GM23338 (cell line): ENCODE measurements at regions not wholly inside any gene's neighbourhood (a gene's known extent, or its start where the extent isn't known, plus 50 kb on each side); places are given as distances from the start of the nearest gene placed in this dataset.
A peak's percentile ranks its signal among the peaks of the same experiment; 100 is the strongest.

Experiments used
- ATAC-seq: fragments of 200-7000 bp; cut with Tn5 transposase; 3 replicates; pipeline ENCODE4 v1.9.1; 2020
- DNase-seq: peaks from one replicate; pipeline ENCODE4 v3.0.0-alpha.2; 2015; ENCODE audit warnings: low spot score
- H2AFZ ChIP-seq: fragments of 200-600 bp; sonication (generic); 2 replicates; pipeline ENCODE4 v1.8.0; 2016; ENCODE audit warnings: antibody characterized with exemption, mild to moderate bottlenecking, moderate library complexity
- H3F3A ChIP-seq: fragments of 200-600 bp; sonication (generic); replicated peaks from 2 replicates; pipeline ENCODE4 v1.8.0; 2017; ENCODE audit warnings: antibody characterized with exemption, mixed run types, low read depth
- H3K27ac ChIP-seq: fragments of 200-600 bp; sonication (generic); 2 replicates; pipeline ENCODE4 v1.6.1; 2016; ENCODE audit warnings: low read depth
- H3K27me3 ChIP-seq: fragments of 200-600 bp; sonication (generic); 2 replicates; pipeline ENCODE4 v1.8.0; 2016; ENCODE audit warnings: mild to moderate bottlenecking, mixed run types, moderate library complexity; ENCODE audit not compliant: insufficient read depth
- H3K36me3 ChIP-seq: fragments of 200-600 bp; sonication (generic); 2 replicates; pipeline ENCODE4 v1.8.0; 2016; ENCODE audit warnings: mild to moderate bottlenecking; ENCODE audit not compliant: insufficient read depth
- H3K4me1 ChIP-seq: fragments of 200-600 bp; sonication (generic); 2 replicates; pipeline ENCODE4 v1.8.0; 2016; ENCODE audit warnings: mild to moderate bottlenecking, moderate library complexity; ENCODE audit not compliant: insufficient read depth
- H3K4me2 ChIP-seq: fragments of 200-600 bp; sonication (generic); 2 replicates; pipeline ENCODE4 v1.7.1; 2017; ENCODE audit warnings: mixed run types
- H3K4me3 ChIP-seq: fragments of 200-600 bp; sonication (generic); 2 replicates; pipeline ENCODE4 v1.6.1; 2016; ENCODE audit warnings: mixed run types
- H3K79me2 ChIP-seq: fragments of 200-600 bp; sonication (generic); replicated peaks from 2 replicates; pipeline ENCODE4 v1.8.0; 2017; ENCODE audit warnings: mild to moderate bottlenecking; ENCODE audit not compliant: insufficient read depth
- H3K9me2 ChIP-seq: fragments of 200-600 bp; sonication (generic); 2 replicates; pipeline ENCODE4 v1.8.0; 2017; ENCODE audit not compliant: insufficient read depth
- H4K20me1 ChIP-seq: fragments of 200-600 bp; sonication (generic); replicated peaks from 2 replicates; pipeline ENCODE4 v1.8.0; 2017; ENCODE audit warnings: mild to moderate bottlenecking; ENCODE audit not compliant: insufficient read depth
- H3K27ac Mint-ChIP-seq: 2 replicates; pipeline ENCODE4 v1.8.0; 2020; ENCODE audit warnings: inconsistent platforms, mild to moderate bottlenecking, moderate library complexity, mixed read lengths
- H3K27me3 Mint-ChIP-seq: 3 replicates; pipeline ENCODE4 v1.8.0; 2022; ENCODE audit warnings: low read depth, mild to moderate bottlenecking, moderate library complexity, mixed read lengths, inconsistent platforms; ENCODE audit not compliant: insufficient read depth, poor library complexity
- H3K36me3 Mint-ChIP-seq: 3 replicates; pipeline ENCODE4 v1.8.0; 2021; ENCODE audit warnings: low read depth, mild to moderate bottlenecking, inconsistent platforms, moderate library complexity, mixed read lengths
- H3K4me1 Mint-ChIP-seq: 3 replicates; pipeline ENCODE4 v1.8.0; 2020; ENCODE audit warnings: mild to moderate bottlenecking, inconsistent platforms, mixed read lengths
- H3K4me3 Mint-ChIP-seq: 3 replicates; pipeline ENCODE4 v1.8.0; 2021; ENCODE audit warnings: moderate library complexity, mild to moderate bottlenecking, inconsistent platforms, mixed read lengths
- H3K9me3 Mint-ChIP-seq: 3 replicates; pipeline ENCODE4 v1.8.0; 2020; ENCODE audit warnings: moderate library complexity, mild to moderate bottlenecking, inconsistent platforms, mixed read lengths
- CREB1 ChIP-seq: fragments of 250-450 bp; sonication (Bioruptor Pico); IDR thresholded peaks from 2 replicates; pipeline ENCODE4 v1.5.0; 2020; ENCODE audit warnings: low read depth, mild to moderate bottlenecking, moderate library complexity
- ZNF114 ChIP-seq: fragments of 250-450 bp; sonication (Bioruptor Pico); IDR thresholded peaks from 2 replicates; pipeline ENCODE4 v1.5.0; 2020; ENCODE audit warnings: mild to moderate bottlenecking, moderate library complexity
- TF ChIP-seq, protein P1 (sequence below): IDR thresholded peaks from one replicate; pipeline ENCODE4 v1.6.1; 2018; ENCODE audit warnings: antibody characterized with exemption; ENCODE audit not compliant: unreplicated experiment
- TF ChIP-seq, protein P2 (sequence below), 2 experiments: fragments of 200-600 bp in 1 of 2; sonication (generic) in 1 of 2; conservative IDR thresholded peaks; 2 replicates each; pipeline versions ENCODE4 v1.5.1 to v1.6.1; 2016 to 2017; ENCODE audit warnings: antibody characterized with exemption in 2 of 2, low read depth in 2 of 2, mild to moderate bottlenecking in 2 of 2, moderate library complexity in 1 of 2
- TF ChIP-seq, protein P3 (sequence below): IDR thresholded peaks from 2 replicates; pipeline ENCODE4 v1.6.1; 2016; ENCODE audit warnings: antibody characterized with exemption
- TF ChIP-seq, protein P4 (sequence below): fragments of 250-450 bp; sonication (Bioruptor Pico); IDR thresholded peaks from 2 replicates; pipeline ENCODE4 v1.5.0; 2020; ENCODE audit warnings: mild to moderate bottlenecking, moderate library complexity

DNA sequence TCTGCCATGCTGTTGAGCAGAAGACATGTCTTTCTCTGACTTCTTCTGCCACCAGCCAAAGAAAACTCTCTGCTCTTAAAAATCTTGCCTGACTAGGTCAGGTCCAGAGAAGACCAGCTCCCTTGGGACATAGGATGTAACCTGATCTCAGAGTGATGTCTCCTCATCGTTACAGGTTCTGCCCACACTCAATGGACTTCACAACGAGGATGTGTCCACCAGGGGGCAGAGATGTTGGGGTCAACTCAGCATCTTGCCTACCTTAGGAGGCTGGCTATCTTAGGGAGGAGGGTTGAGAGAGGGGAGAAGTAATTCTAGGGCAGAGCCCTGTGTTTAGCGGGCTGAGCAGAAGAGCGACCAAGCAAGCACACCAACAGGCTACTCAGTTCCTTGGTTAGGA is 207.6 kb upstream of the CDH4 start:
- Histone ChIP-seq H2AFZ (no peak overlapping the region), H3F3A (no peaks in the 10 kb centered on the region), H3K4me2 (no peak overlapping the region), H3K9me2 (no peaks in the 10 kb centered on the region), H4K20me1 (no peaks in the 10 kb centered on the region), H3K4me3 (no peak overlapping the region), H3K4me1 (no peaks in the 10 kb centered on the region), H3K27me3 (no peaks in the 10 kb centered on the region), H3K27ac (no peak overlapping the region), H3K79me2 (no peaks in the 10 kb centered on the region), H3K36me3 (no peaks in the 10 kb centered on the region)
- TF ChIP-seq, protein P1, sequence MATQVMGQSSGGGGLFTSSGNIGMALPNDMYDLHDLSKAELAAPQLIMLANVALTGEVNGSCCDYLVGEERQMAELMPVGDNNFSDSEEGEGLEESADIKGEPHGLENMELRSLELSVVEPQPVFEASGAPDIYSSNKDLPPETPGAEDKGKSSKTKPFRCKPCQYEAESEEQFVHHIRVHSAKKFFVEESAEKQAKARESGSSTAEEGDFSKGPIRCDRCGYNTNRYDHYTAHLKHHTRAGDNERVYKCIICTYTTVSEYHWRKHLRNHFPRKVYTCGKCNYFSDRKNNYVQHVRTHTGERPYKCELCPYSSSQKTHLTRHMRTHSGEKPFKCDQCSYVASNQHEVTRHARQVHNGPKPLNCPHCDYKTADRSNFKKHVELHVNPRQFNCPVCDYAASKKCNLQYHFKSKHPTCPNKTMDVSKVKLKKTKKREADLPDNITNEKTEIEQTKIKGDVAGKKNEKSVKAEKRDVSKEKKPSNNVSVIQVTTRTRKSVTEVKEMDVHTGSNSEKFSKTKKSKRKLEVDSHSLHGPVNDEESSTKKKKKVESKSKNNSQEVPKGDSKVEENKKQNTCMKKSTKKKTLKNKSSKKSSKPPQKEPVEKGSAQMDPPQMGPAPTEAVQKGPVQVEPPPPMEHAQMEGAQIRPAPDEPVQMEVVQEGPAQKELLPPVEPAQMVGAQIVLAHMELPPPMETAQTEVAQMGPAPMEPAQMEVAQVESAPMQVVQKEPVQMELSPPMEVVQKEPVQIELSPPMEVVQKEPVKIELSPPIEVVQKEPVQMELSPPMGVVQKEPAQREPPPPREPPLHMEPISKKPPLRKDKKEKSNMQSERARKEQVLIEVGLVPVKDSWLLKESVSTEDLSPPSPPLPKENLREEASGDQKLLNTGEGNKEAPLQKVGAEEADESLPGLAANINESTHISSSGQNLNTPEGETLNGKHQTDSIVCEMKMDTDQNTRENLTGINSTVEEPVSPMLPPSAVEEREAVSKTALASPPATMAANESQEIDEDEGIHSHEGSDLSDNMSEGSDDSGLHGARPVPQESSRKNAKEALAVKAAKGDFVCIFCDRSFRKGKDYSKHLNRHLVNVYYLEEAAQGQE, result no peak
- TF ChIP-seq, protein P2, sequence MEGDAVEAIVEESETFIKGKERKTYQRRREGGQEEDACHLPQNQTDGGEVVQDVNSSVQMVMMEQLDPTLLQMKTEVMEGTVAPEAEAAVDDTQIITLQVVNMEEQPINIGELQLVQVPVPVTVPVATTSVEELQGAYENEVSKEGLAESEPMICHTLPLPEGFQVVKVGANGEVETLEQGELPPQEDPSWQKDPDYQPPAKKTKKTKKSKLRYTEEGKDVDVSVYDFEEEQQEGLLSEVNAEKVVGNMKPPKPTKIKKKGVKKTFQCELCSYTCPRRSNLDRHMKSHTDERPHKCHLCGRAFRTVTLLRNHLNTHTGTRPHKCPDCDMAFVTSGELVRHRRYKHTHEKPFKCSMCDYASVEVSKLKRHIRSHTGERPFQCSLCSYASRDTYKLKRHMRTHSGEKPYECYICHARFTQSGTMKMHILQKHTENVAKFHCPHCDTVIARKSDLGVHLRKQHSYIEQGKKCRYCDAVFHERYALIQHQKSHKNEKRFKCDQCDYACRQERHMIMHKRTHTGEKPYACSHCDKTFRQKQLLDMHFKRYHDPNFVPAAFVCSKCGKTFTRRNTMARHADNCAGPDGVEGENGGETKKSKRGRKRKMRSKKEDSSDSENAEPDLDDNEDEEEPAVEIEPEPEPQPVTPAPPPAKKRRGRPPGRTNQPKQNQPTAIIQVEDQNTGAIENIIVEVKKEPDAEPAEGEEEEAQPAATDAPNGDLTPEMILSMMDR (conservative IDR thresholded peaks at IDR 0.05; ENCODE audit: low read depth in 2 of 2), result peak in 1 of 2 experiments; percentile 46; a peak in 3 of 4 replicates
- ATAC-seq (peak; percentile 63), DNase-seq (peak; percentile 19)
- Mint-ChIP-seq H3K4me1 (no peaks in the 10 kb centered on the region), H3K27ac (no peak overlapping the region), H3K4me3 (no peak overlapping the region), H3K36me3 (peaks cover 4% of the 10 kb centered on the region; the same call in 1 of the 3 replicates), H3K9me3 (peaks cover 2% of the 10 kb centered on the region; the same call in 1 of the 3 replicates), H3K27me3 (peaks cover 6% of the 10 kb centered on the region)

DNA sequence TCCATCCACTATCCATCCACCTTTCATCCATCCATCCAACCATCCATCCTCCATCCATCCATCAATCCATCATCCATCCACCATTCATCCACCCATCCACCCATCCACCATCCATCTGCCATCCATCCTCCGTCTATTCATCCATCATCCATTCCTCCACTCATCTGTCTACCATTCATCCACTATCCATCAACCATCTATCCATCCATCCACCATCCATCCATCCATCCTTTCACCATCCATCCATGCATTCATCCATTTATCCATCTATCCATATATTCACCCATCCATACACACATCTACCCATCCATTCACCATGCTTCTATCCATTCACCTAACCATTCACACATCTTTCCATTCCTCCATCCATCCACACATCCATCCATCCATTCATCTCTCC is 207.0 kb upstream of the CDH4 start:
- Histone ChIP-seq H3K9me2 (no peaks in the 10 kb centered on the region), H3K4me2 (no peak overlapping the region), H3K79me2 (no peaks in the 10 kb centered on the region), H3K4me1 (no peaks in the 10 kb centered on the region), H3F3A (no peaks in the 10 kb centered on the region), H3K4me3 (no peak overlapping the region), H4K20me1 (no peaks in the 10 kb centered on the region), H3K36me3 (no peaks in the 10 kb centered on the region), H2AFZ (no peak overlapping the region), H3K27ac (no peak overlapping the region), H3K27me3 (no peaks in the 10 kb centered on the region)
- H3K9me3 Mint-ChIP-seq, result peaks cover 2% of the 10 kb centered on the region; the same call in 1 of the 3 replicates
- no peaks in the 10 kb centered on the region for H3K4me1 Mint-ChIP-seq
- no peak for ATAC-seq
- H3K36me3 Mint-ChIP-seq, result peaks cover 4% of the 10 kb centered on the region; the same call in 1 of the 3 replicates
- no peak overlapping the region for H3K27ac Mint-ChIP-seq
- H3K27me3 Mint-ChIP-seq, result peaks cover 6% of the 10 kb centered on the region
- no peak for DNase-seq
- no peak overlapping the region for H3K4me3 Mint-ChIP-seq
- no peak for TF ChIP-seq ZNF114 (CRISPR knock-in tag)
- TF ChIP-seq, protein P3, sequence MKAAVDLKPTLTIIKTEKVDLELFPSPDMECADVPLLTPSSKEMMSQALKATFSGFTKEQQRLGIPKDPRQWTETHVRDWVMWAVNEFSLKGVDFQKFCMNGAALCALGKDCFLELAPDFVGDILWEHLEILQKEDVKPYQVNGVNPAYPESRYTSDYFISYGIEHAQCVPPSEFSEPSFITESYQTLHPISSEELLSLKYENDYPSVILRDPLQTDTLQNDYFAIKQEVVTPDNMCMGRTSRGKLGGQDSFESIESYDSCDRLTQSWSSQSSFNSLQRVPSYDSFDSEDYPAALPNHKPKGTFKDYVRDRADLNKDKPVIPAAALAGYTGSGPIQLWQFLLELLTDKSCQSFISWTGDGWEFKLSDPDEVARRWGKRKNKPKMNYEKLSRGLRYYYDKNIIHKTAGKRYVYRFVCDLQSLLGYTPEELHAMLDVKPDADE, result no peak
- TF ChIP-seq, protein P4, sequence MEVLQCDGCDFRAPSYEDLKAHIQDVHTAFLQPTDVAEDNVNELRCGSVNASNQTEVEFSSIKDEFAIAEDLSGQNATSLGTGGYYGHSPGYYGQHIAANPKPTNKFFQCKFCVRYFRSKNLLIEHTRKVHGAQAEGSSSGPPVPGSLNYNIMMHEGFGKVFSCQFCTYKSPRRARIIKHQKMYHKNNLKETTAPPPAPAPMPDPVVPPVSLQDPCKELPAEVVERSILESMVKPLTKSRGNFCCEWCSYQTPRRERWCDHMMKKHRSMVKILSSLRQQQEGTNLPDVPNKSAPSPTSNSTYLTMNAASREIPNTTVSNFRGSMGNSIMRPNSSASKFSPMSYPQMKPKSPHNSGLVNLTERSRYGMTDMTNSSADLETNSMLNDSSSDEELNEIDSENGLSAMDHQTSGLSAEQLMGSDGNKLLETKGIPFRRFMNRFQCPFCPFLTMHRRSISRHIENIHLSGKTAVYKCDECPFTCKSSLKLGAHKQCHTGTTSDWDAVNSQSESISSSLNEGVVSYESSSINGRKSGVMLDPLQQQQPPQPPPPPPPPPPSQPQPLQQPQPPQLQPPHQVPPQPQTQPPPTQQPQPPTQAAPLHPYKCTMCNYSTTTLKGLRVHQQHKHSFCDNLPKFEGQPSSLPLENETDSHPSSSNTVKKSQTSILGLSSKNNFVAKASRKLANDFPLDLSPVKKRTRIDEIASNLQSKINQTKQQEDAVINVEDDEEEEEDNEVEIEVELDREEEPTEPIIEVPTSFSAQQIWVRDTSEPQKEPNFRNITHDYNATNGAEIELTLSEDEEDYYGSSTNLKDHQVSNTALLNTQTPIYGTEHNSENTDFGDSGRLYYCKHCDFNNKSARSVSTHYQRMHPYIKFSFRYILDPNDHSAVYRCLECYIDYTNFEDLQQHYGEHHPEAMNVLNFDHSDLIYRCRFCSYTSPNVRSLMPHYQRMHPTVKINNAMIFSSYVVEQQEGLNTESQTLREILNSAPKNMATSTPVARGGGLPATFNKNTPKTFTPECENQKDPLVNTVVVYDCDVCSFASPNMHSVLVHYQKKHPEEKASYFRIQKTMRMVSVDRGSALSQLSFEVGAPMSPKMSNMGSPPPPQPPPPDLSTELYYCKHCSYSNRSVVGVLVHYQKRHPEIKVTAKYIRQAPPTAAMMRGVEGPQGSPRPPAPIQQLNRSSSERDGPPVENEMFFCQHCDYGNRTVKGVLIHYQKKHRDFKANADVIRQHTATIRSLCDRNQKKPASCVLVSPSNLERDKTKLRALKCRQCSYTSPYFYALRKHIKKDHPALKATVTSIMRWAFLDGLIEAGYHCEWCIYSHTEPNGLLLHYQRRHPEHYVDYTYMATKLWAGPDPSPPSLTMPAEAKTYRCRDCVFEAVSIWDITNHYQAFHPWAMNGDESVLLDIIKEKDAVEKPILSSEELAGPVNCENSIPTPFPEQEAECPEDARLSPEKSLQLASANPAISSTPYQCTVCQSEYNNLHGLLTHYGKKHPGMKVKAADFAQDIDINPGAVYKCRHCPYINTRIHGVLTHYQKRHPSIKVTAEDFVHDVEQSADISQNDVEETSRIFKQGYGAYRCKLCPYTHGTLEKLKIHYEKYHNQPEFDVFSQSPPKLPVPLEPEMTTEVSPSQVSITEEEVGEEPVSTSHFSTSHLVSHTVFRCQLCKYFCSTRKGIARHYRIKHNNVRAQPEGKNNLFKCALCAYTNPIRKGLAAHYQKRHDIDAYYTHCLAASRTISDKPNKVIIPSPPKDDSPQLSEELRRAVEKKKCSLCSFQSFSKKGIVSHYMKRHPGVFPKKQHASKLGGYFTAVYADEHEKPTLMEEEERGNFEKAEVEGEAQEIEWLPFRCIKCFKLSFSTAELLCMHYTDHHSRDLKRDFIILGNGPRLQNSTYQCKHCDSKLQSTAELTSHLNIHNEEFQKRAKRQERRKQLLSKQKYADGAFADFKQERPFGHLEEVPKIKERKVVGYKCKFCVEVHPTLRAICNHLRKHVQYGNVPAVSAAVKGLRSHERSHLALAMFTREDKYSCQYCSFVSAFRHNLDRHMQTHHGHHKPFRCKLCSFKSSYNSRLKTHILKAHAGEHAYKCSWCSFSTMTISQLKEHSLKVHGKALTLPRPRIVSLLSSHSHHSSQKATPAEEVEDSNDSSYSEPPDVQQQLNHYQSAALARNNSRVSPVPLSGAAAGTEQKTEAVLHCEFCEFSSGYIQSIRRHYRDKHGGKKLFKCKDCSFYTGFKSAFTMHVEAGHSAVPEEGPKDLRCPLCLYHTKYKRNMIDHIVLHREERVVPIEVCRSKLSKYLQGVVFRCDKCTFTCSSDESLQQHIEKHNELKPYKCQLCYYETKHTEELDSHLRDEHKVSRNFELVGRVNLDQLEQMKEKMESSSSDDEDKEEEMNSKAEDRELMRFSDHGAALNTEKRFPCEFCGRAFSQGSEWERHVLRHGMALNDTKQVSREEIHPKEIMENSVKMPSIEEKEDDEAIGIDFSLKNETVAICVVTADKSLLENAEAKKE, result no peak
- TF ChIP-seq, protein P2 (conservative IDR thresholded peaks at IDR 0.05; ENCODE audit: low read depth in 2 of 2), result no peak
- TF ChIP-seq CREB1 (CRISPR knock-in tag), result no peak
